Suprapubic skin (tissue), 4 donors: ENCODE measurements at regions not wholly inside any gene's neighbourhood (a gene's known extent, or its start where the extent isn't known, plus 50 kb on each side); places are given as distances from the start of the nearest gene placed in this dataset.
"Not testable (repeated sequence)": the region's sequence is repeated elsewhere in the genome, so short reads cannot be mapped to it uniquely, and the experiment has no call there.

Source experiments
- DNase-seq, 2 donors: peaks; one replicate each; pipeline ENCODE4 v3.0.0-alpha.2; 2019; ENCODE audit warnings: low spot score in 2 of 2
- H3K27ac ChIP-seq: fragments of 200-600 bp; sonication (generic); one replicate; pipeline ENCODE4 v1.5.1; 2019
- H3K27me3 ChIP-seq: fragments of 200-600 bp; sonication (generic); one replicate; pipeline ENCODE4 v1.5.1; 2019
- H3K36me3 ChIP-seq: fragments of 200-600 bp; sonication (generic); one replicate; pipeline ENCODE4 v1.5.1; 2019
- H3K4me1 ChIP-seq: fragments of 200-600 bp; sonication (generic); one replicate; pipeline ENCODE4 v1.5.1; 2019
- H3K4me3 ChIP-seq: fragments of 200-600 bp; sonication (generic); one replicate; pipeline ENCODE4 v1.5.1; 2019; ENCODE audit warnings: mild to moderate bottlenecking
- H3K9me3 ChIP-seq: fragments of 200-600 bp; sonication (generic); one replicate; pipeline ENCODE4 v1.5.1; 2019
- CTCF ChIP-seq, 2 donors: fragments of 200-600 bp in 1 of 2; fragments of 450-650 bp in 1 of 2; sonication (generic) in 1 of 2; IDR thresholded peaks; one replicate each; pipeline ENCODE4 v1.5.1; 2016 to 2019; ENCODE audit warnings: antibody characterized with exemption in 2 of 2, mild to moderate bottlenecking in 1 of 2, moderate library complexity in 1 of 2
- EP300 ChIP-seq: sonication (generic); formaldehyde crosslinking; IDR thresholded peaks from one replicate; pipeline ENCODE4 v1.6.1; 2017; ENCODE audit warnings: antibody characterized with exemption
- POLR2A ChIP-seq, 2 donors: fragments of 450-650 bp; IDR thresholded peaks; one replicate each; pipeline ENCODE4 v1.6.1; 2017; ENCODE audit warnings: antibody characterized with exemption in 2 of 2, mild to moderate bottlenecking in 2 of 2, moderate library complexity in 2 of 2
- POLR2AphosphoS5 ChIP-seq, 3 donors: sonication (generic); formaldehyde crosslinking; IDR thresholded peaks; one replicate each; pipeline ENCODE4 v1.6.1; 2017; ENCODE audit warnings: antibody characterized with exemption in 3 of 3
- WGBS: methylation state at CpG from one replicate; pipeline ENCODE4 v1.1.5; 2018; 5-methylcytosine and 5-hydroxymethylcytosine counted together

DNA sequence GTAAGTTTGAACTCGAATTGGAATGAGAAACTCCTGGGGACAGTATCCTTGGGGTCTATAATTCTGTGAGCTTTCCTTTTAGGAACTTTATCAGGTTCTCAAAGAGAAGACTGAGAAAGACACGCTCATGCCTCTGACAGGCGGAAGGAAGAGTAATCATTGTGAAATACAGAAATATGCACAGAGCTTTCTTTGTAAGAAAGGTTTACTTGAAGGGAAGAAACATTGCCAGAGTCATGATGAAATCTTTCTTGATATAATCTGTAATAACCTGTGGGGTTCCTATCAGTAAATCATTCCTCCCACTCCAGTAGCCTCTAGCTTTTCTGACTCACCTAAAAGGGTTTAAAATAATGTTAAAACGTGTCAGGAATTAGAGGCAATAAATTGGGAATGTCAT is 83.6 kb upstream of the CCDC39 start:
- no peak for TF ChIP-seq POLR2AphosphoS5 (IDR thresholded peaks at IDR 0.05)
- TF ChIP-seq EP300, result no peak
- TF ChIP-seq CTCF (IDR thresholded peaks at IDR 0.05), result no peak
- no peak for TF ChIP-seq POLR2A (IDR thresholded peaks at IDR 0.05)
- 40% methylated on average over 4 of the region's 4 CpGs for WGBS
- H3K27ac ChIP-seq, result no peak overlapping the region

DNA sequence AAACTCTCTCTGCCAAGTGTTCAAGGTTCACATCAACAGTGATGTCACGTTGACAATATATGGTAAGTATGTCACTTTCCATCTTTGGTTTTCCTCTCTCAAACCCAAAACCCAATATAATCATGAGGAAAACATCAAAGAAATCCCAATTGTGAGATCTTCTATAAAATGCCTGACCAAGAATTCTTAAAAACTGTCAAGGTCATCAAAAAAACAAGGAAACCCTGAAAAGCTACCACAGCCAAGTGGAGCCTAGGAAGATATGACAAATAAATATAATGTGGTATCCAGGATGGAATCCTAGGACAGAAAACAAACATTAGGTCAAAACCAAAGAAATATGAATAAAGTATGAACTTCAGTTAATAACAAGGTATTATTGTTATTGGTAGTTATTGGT is 85.2 kb upstream of the CCDC39 start:
- Histone ChIP-seq H3K4me1 (no peaks in the 10 kb centered on the region), H3K27ac (no peak overlapping the region), H3K27me3 (no peaks in the 10 kb centered on the region), H3K9me3 (no peaks in the 10 kb centered on the region), H3K36me3 (no peaks in the 10 kb centered on the region), H3K4me3 (no peak overlapping the region)
- WGBS, result 88% methylated on average over 1 of the region's 1 CpG
- no peak for DNase-seq
- TF ChIP-seq EP300 (no peak), POLR2A (IDR thresholded peaks at IDR 0.05) (no peak), CTCF (IDR thresholded peaks at IDR 0.05) (no peak), POLR2AphosphoS5 (IDR thresholded peaks at IDR 0.05) (no peak)

More for the DNA sequence above, 83.6 kb upstream of the CCDC39 start:
- Histone ChIP-seq H3K9me3 (no peaks in the 10 kb centered on the region), H3K27me3 (no peaks in the 10 kb centered on the region), H3K36me3 (no peaks in the 10 kb centered on the region), H3K4me1 (no peaks in the 10 kb centered on the region), H3K4me3 (no peak overlapping the region)
- DNase-seq, result no peak

DNA sequence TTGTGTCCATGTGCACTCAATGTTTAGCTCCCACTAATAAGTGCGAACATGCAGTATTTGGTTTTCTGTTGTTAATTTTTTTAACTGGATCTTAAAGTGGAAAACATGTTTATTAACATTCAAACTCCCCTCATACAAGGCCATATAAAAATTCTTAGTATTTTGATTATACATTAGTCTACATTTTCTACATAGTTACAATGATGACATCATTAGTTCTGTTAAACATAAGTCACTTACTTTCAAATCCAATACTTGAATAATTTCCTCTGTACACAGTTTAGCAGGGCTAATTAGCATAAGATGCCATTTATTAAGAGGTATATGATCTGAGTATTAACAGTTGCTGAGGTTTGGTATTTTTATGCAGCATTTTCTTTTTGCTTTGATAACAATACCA is 91.3 kb upstream of the CCDC39 start:
- Histone ChIP-seq H3K4me3 (no peak overlapping the region), H3K9me3 (no peaks in the 10 kb centered on the region), H3K4me1 (no peaks in the 10 kb centered on the region), H3K27ac (no peak overlapping the region), H3K36me3 (no peaks in the 10 kb centered on the region), H3K27me3 (no peaks in the 10 kb centered on the region)
- TF ChIP-seq POLR2AphosphoS5 (IDR thresholded peaks at IDR 0.05) (no peak), POLR2A (IDR thresholded peaks at IDR 0.05) (no peak), EP300 (no peak), CTCF (IDR thresholded peaks at IDR 0.05) (no peak)
- WGBS, result 75% methylated on average over 1 of the region's 1 CpG
- no peak for DNase-seq

DNA sequence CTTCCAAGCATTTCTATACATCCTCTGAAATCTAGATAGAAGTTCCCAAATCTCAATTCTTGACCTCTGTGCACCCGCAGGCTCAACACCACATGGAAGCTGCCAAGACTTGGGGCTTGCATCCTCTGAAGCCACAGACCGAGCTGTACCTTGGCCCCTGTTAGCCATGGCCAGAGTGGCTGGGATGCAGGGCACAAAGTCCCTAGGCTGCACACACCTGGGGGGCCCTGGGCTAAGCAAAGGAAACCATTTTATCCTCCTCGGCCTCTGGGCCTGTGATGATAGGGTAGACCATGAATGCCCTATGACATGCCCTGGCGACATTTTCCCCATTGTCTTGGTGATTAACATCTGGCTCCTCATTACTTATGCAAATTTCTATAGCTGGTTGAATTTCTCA is 97.1 kb upstream of the CCDC39 start:
- H3K27me3 ChIP-seq, result no peaks in the 10 kb centered on the region
- no peak for DNase-seq
- 91% methylated on average over 4 of the region's 4 CpGs for WGBS
- peaks cover 31% of the 10 kb centered on the region for H3K9me3 ChIP-seq
- no peak for TF ChIP-seq CTCF (IDR thresholded peaks at IDR 0.05)
- peaks cover 7% of the 10 kb centered on the region for H3K36me3 ChIP-seq
- H3K4me3 ChIP-seq, result no peak overlapping the region
- H3K4me1 ChIP-seq, result no peaks in the 10 kb centered on the region
- no peak overlapping the region for H3K27ac ChIP-seq

DNA sequence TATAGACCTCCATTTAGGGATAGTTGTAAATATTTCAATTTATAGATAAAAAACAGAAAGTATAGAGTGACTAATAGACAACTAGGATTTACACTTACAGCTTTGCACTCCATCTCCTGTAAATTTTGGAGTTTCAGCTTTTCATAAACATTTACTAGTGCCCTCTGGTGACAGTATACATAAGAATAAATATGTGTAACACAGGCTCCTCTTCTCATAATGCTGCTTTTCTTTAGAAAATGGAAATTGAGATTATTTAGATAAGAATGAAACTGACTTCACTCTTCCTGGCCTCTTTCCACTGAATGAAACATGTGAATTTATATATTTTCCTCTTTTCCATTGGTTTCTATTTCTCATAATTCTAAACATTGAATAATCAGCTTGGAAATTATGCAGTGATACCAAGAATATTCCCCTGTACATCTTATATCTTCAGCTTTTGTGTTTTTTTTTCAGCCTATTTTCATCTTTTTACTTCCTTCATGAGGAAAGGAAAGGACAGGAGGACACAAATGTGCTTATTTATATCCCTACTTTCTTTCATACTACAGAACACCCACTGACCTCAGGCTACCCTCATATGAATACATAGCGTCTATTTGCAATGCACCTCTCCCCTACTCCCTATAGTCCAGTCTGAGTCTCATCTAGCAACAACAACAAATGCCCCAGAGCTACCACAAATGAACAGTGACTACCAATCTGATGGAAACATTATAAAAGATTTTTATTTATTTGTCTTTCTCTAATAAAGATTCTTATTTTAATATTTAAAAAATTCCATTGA is 103.1 kb upstream of the CCDC39 start:
- no peak overlapping the region for H3K4me3 ChIP-seq
- H3K9me3 ChIP-seq, result peaks cover 24% of the 10 kb centered on the region
- peaks cover 7% of the 10 kb centered on the region for H3K36me3 ChIP-seq
- no peak for DNase-seq
- no peaks in the 10 kb centered on the region for H3K27me3 ChIP-seq
- 76% methylated on average over 1 of the region's 1 CpG for WGBS
- no peak overlapping the region for H3K27ac ChIP-seq
- TF ChIP-seq EP300 (no peak), POLR2A (IDR thresholded peaks at IDR 0.05) (no peak), CTCF (IDR thresholded peaks at IDR 0.05) (no peak), POLR2AphosphoS5 (IDR thresholded peaks at IDR 0.05) (no peak)
- H3K4me1 ChIP-seq, result no peaks in the 10 kb centered on the region

DNA sequence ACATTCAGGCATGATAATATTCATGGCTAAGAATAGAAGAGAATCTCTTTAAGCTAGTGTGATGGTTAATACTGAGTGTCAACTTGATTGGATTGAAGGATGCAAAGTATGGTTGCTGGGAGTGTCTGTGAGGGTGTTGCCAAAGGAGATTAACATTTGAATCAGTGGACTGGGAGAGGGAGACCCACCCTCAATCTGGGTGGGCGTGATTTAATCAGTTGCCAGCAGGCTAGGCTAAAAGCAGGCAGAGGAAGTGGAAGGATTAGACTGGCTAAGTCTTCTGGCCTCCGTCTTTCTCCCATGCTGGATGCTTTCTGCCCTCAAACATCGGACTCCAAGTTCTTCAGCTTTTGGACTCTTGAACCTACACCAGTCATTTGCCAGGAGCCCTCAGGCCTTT is 106.9 kb upstream of the CCDC39 start:
- H3K9me3 ChIP-seq, H3K27ac ChIP-seq, H3K36me3 ChIP-seq, DNase-seq, H3K4me3 ChIP-seq, H3K4me1 ChIP-seq, H3K27me3 ChIP-seq: not testable (repeated sequence)
- 75% methylated on average over 3 of the region's 3 CpGs for WGBS
